Mammary epithelial cell (primary cell): ENCODE measurements at regions not wholly inside any gene's neighbourhood (a gene's known extent, or its start where the extent isn't known, plus 50 kb on each side); places are given as distances from the start of the nearest gene placed in this dataset.

Experiments
- EZH2 ChIP-seq: IDR thresholded peaks from 2 replicates; pipeline ENCODE4 v1.6.1; 2012; ENCODE audit warnings: low read length, inconsistent platforms, borderline replicate concordance
- TF ChIP-seq, protein P1 (sequence below), 2 donors: IDR thresholded peaks in 1 of 2; conservative IDR thresholded peaks in 1 of 2; 2 replicates each; pipeline ENCODE4 v1.5.1; 2011 to 2012; ENCODE audit warnings: inconsistent platforms in 2 of 2, low read length in 2 of 2, mild to moderate bottlenecking in 2 of 2, control low read depth in 1 of 2, low read depth in 1 of 2; ENCODE audit not compliant: insufficient read depth in 1 of 2; ENCODE audit errors: extremely low read depth in 1 of 2

DNA sequence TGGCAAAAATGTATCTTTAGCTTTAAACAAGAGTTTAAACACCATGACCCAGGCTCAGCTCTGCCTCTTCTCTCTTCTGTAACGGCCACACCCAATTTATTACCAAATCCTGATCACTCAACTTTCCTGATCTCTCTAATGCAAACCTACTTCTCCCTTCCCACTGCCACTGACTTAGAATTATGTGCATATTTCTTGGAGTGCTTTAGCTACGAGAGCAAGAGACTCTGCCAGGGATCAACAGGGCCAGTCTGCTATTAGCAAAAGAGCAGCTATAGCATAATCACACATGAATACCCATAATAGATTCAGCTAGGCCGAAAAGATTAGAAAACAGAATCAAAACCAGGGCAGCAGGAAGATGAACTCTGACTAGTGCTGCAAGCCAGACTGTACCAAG lies 215.5 kb downstream of the MRPL39 start:
- TF ChIP-seq EZH2: no peak
- TF ChIP-seq, protein P1, sequence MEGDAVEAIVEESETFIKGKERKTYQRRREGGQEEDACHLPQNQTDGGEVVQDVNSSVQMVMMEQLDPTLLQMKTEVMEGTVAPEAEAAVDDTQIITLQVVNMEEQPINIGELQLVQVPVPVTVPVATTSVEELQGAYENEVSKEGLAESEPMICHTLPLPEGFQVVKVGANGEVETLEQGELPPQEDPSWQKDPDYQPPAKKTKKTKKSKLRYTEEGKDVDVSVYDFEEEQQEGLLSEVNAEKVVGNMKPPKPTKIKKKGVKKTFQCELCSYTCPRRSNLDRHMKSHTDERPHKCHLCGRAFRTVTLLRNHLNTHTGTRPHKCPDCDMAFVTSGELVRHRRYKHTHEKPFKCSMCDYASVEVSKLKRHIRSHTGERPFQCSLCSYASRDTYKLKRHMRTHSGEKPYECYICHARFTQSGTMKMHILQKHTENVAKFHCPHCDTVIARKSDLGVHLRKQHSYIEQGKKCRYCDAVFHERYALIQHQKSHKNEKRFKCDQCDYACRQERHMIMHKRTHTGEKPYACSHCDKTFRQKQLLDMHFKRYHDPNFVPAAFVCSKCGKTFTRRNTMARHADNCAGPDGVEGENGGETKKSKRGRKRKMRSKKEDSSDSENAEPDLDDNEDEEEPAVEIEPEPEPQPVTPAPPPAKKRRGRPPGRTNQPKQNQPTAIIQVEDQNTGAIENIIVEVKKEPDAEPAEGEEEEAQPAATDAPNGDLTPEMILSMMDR (conservative IDR thresholded peaks at IDR 0.05 in 1 of 2, IDR thresholded peaks at IDR 0.05 in 1 of 2; ENCODE audit: extremely low read depth in 1 of 2, insufficient read depth in 1 of 2, low read depth in 1 of 2, low read length in 2 of 2): no peak
